CD4-positive, alpha-beta T cell treated with Interleukin-1 beta for 1 hour (primary cell): ENCODE measurements at regions not wholly inside any gene's neighbourhood (a gene's known extent, or its start where the extent isn't known, plus 50 kb on each side); places are given as distances from the start of the nearest gene placed in this dataset.
A peak's percentile ranks its signal among the peaks of the same experiment; 100 is the strongest.
"Not testable (repeated sequence)": the region's sequence is repeated elsewhere in the genome, so short reads cannot be mapped to it uniquely, and the experiment has no call there.

Experiments used
- DNase-seq, 2 donors: peaks; one replicate each; pipeline ENCODE4 v3.0.0-alpha.2; 2020 to 2022

DNA sequence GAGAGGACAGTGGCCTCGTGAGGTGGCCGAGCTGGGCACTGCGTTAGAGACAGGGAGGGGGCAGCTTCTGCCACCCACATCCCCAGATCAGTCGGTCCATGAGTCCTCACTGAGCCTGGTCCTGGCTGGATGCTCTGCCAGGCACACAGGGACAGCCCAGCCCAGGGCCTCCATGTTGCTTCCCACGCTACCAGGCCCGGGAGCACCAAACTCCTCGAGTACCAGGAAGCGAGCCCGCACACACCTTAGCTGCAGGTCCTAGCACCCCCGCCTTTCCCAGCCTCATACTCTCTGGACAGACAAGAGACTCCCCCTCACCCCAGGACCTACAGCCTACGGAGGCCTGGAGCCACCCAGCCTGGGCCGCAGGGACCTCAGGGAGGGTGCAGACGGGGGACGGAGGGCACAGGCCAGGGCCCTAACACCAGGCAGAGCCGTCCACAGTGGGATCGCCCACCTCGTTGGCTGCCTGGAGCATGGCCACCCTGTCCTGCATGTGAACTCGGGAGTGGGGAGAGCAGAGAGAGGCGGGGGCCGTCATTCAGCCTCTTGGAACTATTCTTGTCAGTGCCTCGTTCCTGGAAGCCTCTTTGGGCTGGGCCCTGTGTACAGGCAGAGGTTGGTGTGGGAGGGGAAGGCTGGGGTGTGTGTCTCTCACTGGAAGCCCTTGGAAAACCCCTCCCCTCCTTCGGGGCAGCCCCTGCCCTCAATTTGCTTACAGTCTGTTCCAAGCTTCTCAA is 90.9 kb upstream of the RUNX3 start:
- no peak for DNase-seq

GRCh38 chr1:25020173-25020845 is 90.2 kb upstream of the RUNX3 start:
- DNase-seq, result no peak

DNA sequence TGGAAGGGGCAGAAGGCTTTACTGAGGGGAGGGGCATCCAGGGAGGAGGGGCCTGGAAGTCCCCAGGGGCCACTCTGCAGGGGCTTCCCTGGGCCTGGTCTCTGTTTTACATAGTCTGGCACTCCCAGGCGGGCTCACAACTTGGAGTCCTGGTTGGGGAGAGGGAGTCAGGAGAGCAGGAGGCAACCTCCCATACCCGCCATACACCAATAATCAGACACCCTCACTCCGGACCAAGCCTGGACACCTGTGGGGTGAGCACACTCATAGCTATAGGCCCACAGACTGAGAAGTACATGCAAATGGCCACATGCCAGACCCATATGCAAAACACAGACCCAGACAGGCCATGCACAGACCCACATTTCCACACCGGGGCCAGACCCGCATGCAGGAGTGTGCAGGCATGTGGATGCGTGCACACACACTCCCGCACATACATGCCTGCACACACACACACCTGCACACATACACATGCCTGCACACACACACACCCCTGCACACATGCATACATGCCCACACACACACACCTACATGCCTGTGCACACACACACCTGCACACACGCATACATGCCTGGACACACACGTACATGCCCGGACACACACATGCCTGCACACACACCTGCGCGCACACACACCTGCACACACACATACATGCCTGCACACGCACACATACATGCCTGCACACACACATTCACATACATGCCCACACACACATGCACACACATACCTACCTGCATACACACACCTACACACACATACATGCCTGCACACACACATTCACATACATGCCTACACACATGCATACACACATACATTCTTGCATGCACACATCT is 89.5 kb upstream of the RUNX3 start:
- DNase-seq, result no peak

- DNase-seq, result no peak
Measured at GRCh38 chr1:25018943-25019336, 88.9 kb upstream of the RUNX3 start.

- no peak for DNase-seq
Measured at GRCh38 chr1:25018110-25018735, 88.1 kb upstream of the RUNX3 start.

GRCh38 chr1:25017436-25018109 is 87.5 kb upstream of the RUNX3 start:
- no peak for DNase-seq

GRCh38 chr1:25012966-25013962 is 83.2 kb upstream of the RUNX3 start:
- DNase-seq, result no peak

DNA sequence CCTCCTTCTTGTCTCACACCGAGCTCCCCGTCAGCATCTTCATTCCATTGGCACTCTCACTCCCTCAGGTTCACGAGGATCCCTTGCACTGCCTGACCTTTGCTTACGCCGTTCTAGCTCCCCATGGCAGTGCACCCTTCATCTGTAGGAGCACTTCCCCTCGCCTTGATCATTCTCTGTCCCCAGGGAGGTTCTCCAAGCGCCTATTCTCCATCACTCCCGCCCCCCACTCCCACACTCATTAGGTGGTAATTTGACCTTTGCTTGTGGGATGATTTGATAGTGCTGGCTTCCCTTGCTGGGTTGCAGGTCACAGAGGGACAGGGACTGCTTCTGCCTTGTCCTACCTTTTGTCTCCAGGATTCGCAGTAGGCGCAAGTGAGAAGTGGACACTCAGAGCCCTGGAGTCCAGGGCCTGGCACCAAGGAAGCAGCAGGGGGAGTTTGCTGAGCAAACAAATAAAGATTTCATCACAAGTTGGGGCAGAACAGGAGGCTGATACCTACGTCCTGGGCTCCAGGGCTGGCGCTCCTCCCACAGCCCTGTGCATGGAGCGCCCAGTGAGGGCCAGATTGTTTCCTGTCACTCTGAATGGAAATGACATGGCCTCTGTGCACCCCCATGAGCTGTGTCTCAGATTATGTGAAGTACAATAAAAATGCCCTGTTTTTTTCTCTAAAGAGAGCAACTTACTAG is 82.0 kb upstream of the RUNX3 start:
- no peak for DNase-seq

- no peak for DNase-seq
Measured at GRCh38 chr1:25011275-25011674, 81.2 kb upstream of the RUNX3 start.

DNA sequence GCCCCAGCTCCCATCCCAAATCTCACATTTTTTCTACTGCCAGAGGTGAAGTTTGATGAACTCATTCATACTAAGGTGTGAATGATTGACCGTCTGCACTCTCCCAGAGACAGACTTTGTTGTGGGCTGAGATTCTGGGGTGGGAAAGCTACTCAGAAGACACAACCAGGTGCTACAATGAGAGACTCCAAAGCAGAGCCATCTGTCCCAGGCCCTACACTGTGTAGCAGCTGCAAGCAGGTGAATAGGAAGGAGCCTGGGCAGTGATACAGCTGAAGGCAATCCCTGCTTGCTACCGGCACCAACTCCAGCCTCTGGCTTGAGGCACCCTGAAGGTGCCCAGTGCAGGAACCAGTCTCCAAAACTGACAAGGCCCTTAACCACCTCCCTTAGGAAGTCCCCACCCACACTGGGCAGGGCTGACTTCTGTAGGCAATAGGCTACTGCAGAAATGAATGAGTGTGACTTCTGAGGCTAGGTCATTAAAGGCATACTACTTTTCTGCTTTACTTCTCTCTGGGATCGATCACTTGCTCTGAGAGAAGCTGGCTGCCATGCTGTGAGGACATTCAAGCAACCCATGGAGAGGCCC is 79.7 kb upstream of the RUNX3 start:
- no peak for DNase-seq

GRCh38 chr1:25008192-25008485 is 78.1 kb upstream of the RUNX3 start:
- no peak for DNase-seq

GRCh38 chr1:25007390-25008191 is 77.5 kb upstream of the RUNX3 start:
- not testable (repeated sequence) for DNase-seq

GRCh38 chr1:25006770-25007169 is 76.7 kb upstream of the RUNX3 start:
- DNase-seq, result no peak

- DNase-seq, result no peak
Measured at GRCh38 chr1:25004355-25004754, 74.3 kb upstream of the RUNX3 start.

DNA sequence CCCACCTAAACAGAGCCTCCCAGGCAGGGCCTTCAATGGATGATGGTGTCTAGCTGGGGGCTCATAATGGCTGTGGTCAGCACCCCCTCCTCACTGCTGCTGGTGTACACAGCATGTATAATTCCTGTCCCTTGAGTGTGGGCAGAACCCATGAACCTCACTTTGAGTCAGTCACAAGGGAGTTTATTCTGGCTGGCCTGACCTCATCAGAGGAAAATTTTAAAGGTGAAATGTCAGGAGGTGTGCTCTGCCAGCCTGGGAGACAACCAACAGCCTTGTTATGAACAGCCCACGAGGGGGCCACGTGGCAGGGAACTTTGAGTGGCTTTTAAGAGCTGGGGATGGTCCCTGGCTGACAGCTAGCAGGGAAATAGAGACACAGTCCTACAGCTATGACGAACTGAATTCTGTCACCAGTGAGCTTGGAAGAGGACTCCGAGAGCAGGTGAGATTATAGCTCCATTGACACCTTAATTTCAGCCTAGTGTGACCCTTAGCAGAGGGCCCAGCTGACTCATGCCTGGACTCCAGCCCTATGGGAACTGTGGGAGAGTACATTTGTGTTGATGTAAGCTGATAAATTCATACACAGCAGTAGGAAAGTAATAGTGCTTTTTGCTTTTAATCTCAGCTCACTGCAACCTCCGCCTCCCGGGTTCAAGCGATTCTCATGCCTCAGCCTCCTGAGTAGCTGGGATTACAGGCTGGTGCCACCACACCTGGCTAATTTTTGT is 73.5 kb upstream of the RUNX3 start:
- DNase-seq, result no peak

- DNase-seq, result no peak
Measured at GRCh38 chr1:25003000-25003399, 72.9 kb upstream of the RUNX3 start.

DNA sequence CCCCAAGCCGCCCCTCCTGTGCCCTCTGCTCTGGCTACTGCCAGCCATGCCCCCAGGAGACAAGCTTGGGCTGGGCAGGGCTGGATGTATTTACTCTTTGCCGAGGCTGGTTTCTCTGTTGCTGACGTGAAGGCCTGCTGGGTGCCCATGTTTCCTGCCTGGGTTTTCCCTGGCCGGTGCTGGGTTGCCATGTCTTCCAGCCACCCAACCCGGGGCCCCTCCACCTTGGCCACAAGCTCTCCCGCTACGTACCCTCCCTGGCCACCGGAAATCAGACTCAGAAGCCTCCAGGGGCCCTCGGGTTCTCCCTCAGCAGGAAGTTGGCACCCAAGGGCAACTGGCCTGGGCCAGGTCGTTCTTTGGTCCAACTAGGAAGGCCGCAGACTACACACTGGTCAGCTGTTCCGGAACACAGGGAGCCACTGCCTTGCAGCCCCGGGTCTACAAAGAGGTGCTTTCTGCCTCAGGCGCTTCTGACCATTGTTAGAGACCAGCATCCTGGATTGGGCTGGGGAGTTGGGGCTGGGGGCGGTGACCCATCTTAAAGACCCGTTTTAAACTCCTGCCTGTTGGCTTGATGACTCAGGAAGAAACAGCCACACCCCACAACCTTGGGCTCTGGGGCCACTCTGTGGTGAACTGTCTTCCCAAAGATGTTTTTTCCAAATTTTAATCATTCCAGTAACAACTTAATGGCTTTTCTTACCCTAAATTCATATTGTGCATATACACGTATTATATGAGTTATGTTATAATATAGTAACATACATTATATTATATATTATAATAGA is 71.2 kb upstream of the RUNX3 start:
- peak; percentile 48 to 55 for DNase-seq

DNA sequence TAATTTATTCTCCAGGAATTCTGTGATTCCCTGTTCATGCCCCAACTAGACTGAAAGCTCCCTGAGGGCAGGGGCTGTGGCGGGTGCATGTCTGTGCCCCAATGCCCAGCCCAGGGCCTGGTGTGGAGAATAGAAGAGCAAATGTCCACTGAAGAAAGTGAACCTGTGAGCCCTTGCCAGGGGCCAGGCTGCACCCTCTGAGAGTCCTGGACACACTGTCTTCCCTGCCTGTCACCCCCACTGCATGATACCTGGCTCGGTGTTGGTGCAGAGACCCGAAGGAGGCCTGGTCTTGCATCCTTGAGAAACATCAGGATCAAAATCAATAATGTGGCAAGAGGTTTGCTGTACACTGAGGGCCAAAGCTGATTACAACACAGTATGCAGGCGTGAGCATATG is 69.8 kb upstream of the RUNX3 start:
- DNase-seq, result no peak
